Effector memory CD4-positive, alpha-beta T cell (primary cell): ENCODE measurements at regions not wholly inside any gene's neighbourhood (a gene's known extent, or its start where the extent isn't known, plus 50 kb on each side); places are given as distances from the start of the nearest gene placed in this dataset.
"Not testable (repeated sequence)": the region's sequence is repeated elsewhere in the genome, so short reads cannot be mapped to it uniquely, and the experiment has no call there.

Experiments used
- DNase-seq, 3 donors: peaks; one replicate each; pipeline ENCODE4 v3.0.0-alpha.2; 2020
- H3K27ac ChIP-seq: 2 replicates; pipeline ENCODE4 v1.7.0; 2013; ENCODE audit warnings: mild to moderate bottlenecking, low read length, moderate library complexity; ENCODE audit not compliant: insufficient read depth, poor library complexity, severe bottlenecking
- H3K27me3 ChIP-seq: replicated peaks from 2 replicates; pipeline ENCODE4 v1.7.0; 2013; ENCODE audit warnings: mild to moderate bottlenecking, low read length; ENCODE audit not compliant: insufficient read depth, control insufficient read depth, poor library complexity, severe bottlenecking
- H3K36me3 ChIP-seq: 2 replicates; pipeline ENCODE4 v1.7.0; 2013; ENCODE audit warnings: mild to moderate bottlenecking, low read length, moderate library complexity; ENCODE audit not compliant: control insufficient read depth, insufficient read depth
- H3K4me1 ChIP-seq: 2 replicates; pipeline ENCODE4 v1.7.0; 2013; ENCODE audit warnings: low read length, mild to moderate bottlenecking; ENCODE audit not compliant: control insufficient read depth, insufficient read depth, poor library complexity, severe bottlenecking
- H3K4me3 ChIP-seq: 2 replicates; pipeline ENCODE4 v1.7.0; 2013; ENCODE audit warnings: low read length, low read depth, mild to moderate bottlenecking; ENCODE audit not compliant: insufficient read depth, poor library complexity, severe bottlenecking
- H3K9me3 ChIP-seq: 2 replicates; pipeline ENCODE4 v1.7.0; 2013; ENCODE audit warnings: mild to moderate bottlenecking, low read length, moderate library complexity; ENCODE audit not compliant: control insufficient read depth

GRCh38 chr9:39532597-39532996, 177.1 kb downstream of the SPATA31A1 start:
- H3K4me1 ChIP-seq, H3K9me3 ChIP-seq, DNase-seq, H3K36me3 ChIP-seq, H3K27me3 ChIP-seq, H3K27ac ChIP-seq, H3K4me3 ChIP-seq: not testable (repeated sequence)

- H3K4me1 ChIP-seq, H3K9me3 ChIP-seq, H3K27me3 ChIP-seq, DNase-seq, H3K4me3 ChIP-seq, H3K27ac ChIP-seq, H3K36me3 ChIP-seq: not testable (repeated sequence)
Measured at GRCh38 chr9:39533001-39533762, 177.7 kb downstream of the SPATA31A1 start.

GRCh38 chr9:39533763-39534548, 178.5 kb downstream of the SPATA31A1 start:
- H3K4me3 ChIP-seq, H3K9me3 ChIP-seq, H3K36me3 ChIP-seq: not testable (repeated sequence)

GRCh38 chr9:39534897-39535296, 179.4 kb downstream of the SPATA31A1 start:
- not testable (repeated sequence) for H3K27me3 ChIP-seq, H3K4me1 ChIP-seq, H3K4me3 ChIP-seq, DNase-seq, H3K36me3 ChIP-seq, H3K27ac ChIP-seq, H3K9me3 ChIP-seq

More at GRCh38 chr9:39533763-39534548, 178.5 kb downstream of the SPATA31A1 start:
- DNase-seq, H3K4me1 ChIP-seq, H3K27ac ChIP-seq, H3K27me3 ChIP-seq: not testable (repeated sequence)

- H3K27me3 ChIP-seq, H3K27ac ChIP-seq, H3K4me1 ChIP-seq, H3K36me3 ChIP-seq, DNase-seq, H3K9me3 ChIP-seq, H3K4me3 ChIP-seq: not testable (repeated sequence)
Measured at GRCh38 chr9:39542157-39542556, 186.7 kb downstream of the SPATA31A1 start.

- not testable (repeated sequence) for H3K36me3 ChIP-seq, H3K4me3 ChIP-seq, H3K27me3 ChIP-seq, H3K4me1 ChIP-seq, H3K27ac ChIP-seq, H3K9me3 ChIP-seq, DNase-seq
Measured at GRCh38 chr9:39545079-39545478, 189.6 kb downstream of the SPATA31A1 start.

- not testable (repeated sequence) for H3K4me3 ChIP-seq, H3K4me1 ChIP-seq, H3K27me3 ChIP-seq, H3K36me3 ChIP-seq, H3K27ac ChIP-seq, DNase-seq, H3K9me3 ChIP-seq
Measured at GRCh38 chr9:39550573-39550972, 195.1 kb downstream of the SPATA31A1 start.

- not testable (repeated sequence) for H3K27me3 ChIP-seq, DNase-seq, H3K4me1 ChIP-seq, H3K27ac ChIP-seq, H3K36me3 ChIP-seq, H3K9me3 ChIP-seq, H3K4me3 ChIP-seq
Measured at GRCh38 chr9:39551544-39551943, 196.1 kb downstream of the SPATA31A1 start.

GRCh38 chr9:39552242-39552881, 196.9 kb downstream of the SPATA31A1 start:
- H3K4me1 ChIP-seq, H3K9me3 ChIP-seq, H3K4me3 ChIP-seq, DNase-seq, H3K27me3 ChIP-seq, H3K27ac ChIP-seq, H3K36me3 ChIP-seq: not testable (repeated sequence)

- not testable (repeated sequence) for H3K36me3 ChIP-seq, H3K27me3 ChIP-seq, H3K4me1 ChIP-seq, H3K27ac ChIP-seq, DNase-seq, H3K9me3 ChIP-seq, H3K4me3 ChIP-seq
Measured at GRCh38 chr9:39554352-39554751, 198.9 kb downstream of the SPATA31A1 start.
